T-helper 2 cell (primary cell): ENCODE measurements at regions not wholly inside any gene's neighbourhood (a gene's known extent, or its start where the extent isn't known, plus 50 kb on each side); places are given as distances from the start of the nearest gene placed in this dataset.
"Not testable (repeated sequence)": the region's sequence is repeated elsewhere in the genome, so short reads cannot be mapped to it uniquely, and the experiment has no call there.

ENCODE experiments used
- DNase-seq, 5 experiments: peaks; one replicate each; pipeline versions ENCODE4 v3.0.0 to v3.0.0-alpha.2; 2012 to 2022

DNA sequence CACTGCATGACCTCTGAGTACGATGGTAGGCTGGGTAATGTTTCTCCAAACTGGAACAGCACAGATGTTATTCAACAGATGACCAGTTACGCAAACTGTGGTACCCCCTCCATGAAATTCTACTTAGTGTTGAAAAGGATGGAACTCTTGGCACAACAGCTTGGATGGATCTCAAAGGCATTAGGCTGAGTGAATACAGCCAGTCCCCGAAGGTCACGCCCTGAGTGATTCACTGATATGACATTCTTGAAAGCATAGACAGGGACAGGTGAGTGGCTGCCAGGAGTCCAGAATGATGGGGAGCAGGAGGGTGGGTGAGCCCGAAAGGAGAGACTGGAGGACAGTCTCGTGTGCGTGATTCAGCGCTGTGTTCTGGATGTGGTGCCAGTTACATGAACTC lies 187.5 kb upstream of the TMEM132C start:
- no peak for DNase-seq

DNA sequence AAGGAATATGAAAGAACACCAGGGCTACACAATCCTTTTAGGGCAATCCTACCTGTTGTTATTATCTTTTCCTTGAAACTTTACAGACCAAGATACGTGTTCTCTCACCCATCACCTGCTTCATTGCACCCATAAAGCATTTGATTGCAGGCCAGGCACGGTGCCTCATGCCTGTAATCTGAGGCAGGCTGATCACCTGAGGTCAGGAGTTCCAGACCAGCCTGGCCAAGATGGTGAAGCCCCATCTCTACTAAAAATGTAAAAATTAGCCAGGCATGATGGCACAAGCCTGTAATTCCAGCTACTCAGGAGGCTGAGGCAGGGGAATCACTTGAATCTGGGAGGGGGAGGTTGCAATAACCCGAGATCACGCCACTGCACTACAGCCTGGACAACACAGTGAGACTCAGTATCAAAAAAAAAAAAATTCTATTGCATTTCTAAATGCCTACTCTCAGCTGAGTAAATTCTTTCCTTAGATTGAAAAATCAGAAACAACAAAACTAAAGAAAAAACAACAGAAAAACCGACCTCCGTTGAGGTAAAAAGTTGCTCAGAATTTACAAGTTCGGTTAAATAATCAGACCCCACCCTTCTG lies 183.7 kb upstream of the TMEM132C start:
- DNase-seq, result no peak

DNA sequence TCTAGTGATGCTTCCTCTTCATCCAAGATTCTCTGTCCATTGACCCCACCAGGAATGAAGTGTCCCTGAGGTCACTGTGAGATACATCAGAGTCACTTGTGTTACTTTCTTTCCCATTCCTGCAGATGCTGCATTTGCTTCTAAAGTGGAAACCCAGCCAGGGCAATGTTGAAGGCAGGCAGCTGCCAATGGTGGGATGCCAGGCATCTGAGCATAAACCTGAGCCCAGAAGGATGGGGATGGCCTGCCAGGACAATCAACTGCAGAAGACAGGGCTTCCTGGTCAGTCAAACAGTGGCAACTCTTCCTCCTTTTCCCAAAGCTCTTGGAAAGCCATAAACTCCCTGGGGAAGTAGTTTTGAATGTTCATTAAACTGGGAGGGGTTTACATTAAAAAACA lies 178.0 kb upstream of the TMEM132C start:
- no peak for DNase-seq

DNA sequence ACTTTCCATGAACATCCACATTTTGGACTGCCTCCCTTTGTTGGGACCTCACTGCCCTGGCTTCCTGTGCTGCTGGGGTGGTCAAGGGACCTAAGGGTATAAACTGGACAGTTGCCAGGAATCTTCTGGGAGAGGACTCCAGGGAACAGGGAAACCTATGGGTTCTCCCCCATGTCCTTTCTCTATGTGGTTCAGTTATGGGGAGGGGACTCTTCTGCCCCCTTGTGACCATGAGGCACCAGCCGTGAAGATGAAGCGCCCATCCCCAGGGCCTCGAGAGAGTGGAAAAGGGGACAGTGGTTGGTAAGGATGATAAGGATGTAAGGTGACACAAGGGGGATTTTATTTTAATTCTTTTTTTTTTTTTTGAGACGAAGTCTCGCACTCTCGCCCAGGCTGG lies 177.0 kb upstream of the TMEM132C start:
- DNase-seq, result no peak

GRCh38 chr12:128091101-128091720 lies 175.8 kb upstream of the TMEM132C start:
- no peak for DNase-seq

- DNase-seq, result no peak
Observed at GRCh38 chr12:128091951-128092382, 175.0 kb upstream of the TMEM132C start.

- DNase-seq, result no peak
Observed at GRCh38 chr12:128098730-128099129, 168.2 kb upstream of the TMEM132C start.

DNA sequence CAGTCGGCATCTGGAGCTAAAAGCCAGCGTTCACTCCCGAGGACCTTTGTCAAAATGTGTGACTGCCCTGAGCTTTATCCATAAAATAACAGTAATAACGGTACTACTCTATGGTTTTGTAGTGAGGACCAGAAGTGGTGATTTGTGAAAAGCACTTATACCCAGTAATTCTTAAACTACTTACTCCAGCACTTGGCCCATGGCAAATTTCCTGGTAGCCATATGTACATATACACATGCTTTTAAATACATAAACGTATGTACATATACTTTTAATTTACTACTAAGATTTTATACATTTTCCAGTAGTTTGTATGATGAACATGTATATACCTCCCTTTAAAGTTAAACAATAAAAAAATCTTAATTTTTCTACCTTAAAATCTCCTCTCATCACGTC lies 163.8 kb upstream of the TMEM132C start:
- no peak for DNase-seq

GRCh38 chr12:128109236-128109635 lies 157.7 kb upstream of the TMEM132C start:
- DNase-seq, result no peak

DNA sequence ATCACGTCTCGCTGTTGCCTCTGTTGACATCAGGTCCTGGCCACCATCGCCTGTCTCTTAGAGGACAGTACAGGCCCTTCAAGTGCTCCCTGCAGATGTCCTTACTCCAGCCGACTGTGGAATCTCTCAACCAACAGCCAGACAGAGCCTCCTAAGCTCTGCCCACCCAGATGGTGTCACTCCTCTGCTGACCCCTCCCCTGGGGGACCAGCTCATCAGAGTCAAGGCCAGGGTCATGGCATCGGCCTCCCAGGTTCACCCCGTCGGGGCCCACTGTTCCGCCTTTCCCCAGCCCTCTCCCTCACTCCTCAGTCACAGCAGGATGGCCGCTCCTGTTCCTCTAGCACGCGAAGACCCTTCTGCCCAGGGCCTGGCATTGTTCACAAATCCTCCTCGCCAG lies 157.3 kb upstream of the TMEM132C start:
- no peak for DNase-seq

- DNase-seq, result no peak
Observed at GRCh38 chr12:128111333-128111732, 155.6 kb upstream of the TMEM132C start.

DNA sequence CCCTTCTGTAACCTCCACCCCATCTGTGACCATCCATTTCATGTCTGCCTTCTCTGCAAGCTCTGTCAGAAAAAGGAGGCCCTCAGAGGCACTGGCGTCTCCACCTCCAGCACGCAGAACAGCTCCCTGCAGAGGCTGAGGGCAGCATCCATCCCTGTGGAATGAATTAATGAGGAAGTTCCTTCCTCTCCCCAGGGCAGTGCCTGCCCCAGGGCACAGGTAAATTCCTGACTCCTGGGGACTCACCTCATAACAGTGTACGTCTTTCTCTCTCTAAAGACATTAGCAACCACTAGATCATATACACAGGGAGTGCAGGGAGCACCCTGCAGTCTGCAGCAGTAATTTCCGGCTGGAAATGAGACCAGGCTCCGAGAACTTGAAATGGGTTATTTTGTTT lies 155.0 kb upstream of the TMEM132C start:
- DNase-seq, result no peak

- DNase-seq, result not testable (repeated sequence)
Observed at GRCh38 chr12:128113250-128113649, 153.7 kb upstream of the TMEM132C start.

DNA sequence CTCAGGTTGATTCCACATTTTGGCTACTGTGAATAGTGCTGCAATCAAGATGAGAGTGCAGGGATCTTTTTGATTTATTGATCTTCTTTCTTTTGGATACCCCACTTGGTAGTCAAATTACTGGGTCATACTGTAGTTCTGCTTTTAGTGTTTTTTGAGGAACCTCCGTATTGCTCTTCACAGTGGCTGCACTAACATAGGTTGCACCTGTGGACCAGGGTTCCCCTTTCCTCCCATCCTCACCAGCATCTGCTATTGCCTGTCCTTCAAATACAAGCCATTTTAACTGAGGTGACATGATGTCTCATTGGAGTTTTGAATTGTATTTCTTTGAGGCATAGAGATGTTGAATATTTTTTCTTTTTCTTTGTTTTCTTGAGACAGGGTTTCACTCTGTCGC lies 152.5 kb upstream of the TMEM132C start:
- no peak for DNase-seq

- no peak for DNase-seq
Observed at GRCh38 chr12:128116537-128116936, 150.4 kb upstream of the TMEM132C start.

GRCh38 chr12:128120035-128120434 lies 146.9 kb upstream of the TMEM132C start:
- DNase-seq, result no peak

DNA sequence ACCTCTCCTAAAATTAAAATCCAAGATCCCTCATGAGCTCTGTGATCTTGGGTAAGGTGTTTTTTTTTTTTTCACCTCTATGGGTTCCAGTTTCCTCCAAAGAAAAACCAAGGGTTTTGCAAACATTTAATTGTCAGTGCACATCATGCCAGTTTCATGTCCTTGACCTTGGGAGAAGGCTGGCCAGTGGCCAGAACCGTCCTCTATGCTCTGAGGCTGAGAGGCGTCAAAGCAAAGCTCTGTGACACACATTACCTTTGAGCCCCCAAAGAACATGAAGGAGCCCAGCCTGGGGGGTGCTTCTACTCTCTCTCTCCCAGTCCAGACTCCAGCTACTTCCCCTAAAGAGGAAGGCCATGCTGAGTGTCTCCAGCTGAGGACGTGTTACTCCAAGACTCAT lies 145.5 kb upstream of the TMEM132C start:
- no peak for DNase-seq

- DNase-seq, result no peak
Observed at GRCh38 chr12:128123096-128123495, 143.9 kb upstream of the TMEM132C start.

GRCh38 chr12:128131955-128132354 lies 135.0 kb upstream of the TMEM132C start:
- DNase-seq, result no peak

DNA sequence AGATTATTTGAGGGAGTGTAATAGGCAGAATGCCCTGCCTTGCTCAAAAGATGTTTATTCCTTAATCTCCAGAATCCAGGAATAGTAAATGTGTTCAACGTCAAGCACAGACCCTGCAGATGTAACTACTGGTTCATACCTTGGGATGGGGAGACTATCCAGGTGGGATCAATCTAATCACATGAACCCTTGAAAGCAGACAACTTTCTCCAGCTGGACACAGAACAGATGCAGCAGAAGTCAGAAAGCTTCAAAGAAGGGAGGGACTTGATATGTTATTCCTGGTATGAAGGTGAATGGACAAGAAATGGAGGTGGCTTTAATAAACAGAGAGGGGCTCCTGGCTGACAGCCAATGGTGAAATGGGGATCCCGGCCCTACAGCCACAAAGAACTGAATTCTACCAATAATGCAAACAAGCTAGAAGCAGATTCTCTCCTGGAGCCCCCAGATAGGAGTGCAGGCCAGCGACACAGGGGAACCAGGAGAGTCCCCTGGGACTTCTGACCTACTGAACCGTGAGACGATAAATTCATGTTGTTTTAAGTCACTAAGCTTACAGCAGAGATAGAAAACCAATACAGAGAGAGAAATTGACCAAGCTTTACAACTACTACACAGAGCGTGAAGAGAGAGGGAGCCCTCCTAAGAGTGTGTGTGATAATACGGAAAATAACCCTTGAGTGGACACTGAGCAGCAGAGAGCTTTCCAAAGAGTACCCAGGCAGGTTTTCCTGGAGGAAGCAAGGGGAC lies 133.5 kb upstream of the TMEM132C start:
- no peak for DNase-seq

DNA sequence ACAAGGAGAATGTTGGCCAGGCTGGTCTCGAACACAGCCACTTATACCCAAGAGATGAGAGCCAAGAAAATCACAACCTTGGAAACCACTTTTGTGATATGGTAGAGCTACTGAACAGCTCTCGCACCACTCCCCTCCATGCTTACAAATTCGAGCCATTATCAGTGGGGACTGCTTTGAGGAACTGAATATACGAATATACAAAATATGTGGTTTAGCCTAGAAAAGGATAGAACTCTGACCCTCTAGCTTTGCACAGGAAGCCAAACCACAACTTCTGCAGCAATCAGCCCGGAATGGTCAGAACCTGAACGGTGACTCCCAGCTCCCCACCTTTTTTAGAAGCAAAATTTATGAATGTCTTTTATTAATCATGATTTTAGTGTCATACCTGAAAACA lies 129.8 kb upstream of the TMEM132C start:
- no peak for DNase-seq

DNA sequence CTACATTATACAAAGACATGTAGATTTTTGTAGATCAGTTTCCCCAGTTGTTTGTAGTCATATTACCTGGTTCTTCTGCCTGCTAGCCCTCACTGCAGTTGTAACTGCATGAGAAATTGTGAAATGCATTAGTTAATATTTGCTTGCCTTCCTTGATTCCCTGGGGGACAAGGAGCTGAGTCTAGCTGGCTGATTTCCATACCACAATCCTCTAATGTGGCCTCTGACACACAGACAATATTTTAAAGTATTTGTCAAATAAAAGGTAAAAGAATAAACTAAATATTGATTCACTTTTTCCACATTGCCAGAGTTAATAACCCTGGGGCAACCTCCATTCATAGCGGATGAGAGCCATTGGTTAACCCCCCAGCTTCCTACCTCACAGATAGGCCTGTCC lies 128.8 kb upstream of the TMEM132C start:
- DNase-seq, result no peak

DNA sequence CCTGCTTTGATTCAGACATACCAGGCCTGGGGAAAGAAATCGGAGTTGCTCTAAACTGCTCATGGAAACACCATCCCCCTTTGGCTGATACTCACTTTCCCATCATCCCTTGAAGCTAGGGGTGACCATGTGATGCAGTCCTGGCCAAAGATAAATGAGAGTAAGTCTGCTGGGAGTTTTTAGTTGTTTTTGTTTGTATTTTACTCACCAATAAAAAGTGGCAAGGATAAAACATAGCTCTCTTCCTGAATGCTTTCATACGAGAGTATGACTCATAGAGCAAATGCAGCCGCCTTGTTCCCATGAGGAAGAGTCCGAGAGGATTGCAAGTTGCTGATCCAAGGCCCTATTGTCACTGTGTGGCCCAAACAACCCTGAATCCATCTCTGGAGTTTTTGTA lies 126.4 kb upstream of the TMEM132C start:
- no peak for DNase-seq

DNA sequence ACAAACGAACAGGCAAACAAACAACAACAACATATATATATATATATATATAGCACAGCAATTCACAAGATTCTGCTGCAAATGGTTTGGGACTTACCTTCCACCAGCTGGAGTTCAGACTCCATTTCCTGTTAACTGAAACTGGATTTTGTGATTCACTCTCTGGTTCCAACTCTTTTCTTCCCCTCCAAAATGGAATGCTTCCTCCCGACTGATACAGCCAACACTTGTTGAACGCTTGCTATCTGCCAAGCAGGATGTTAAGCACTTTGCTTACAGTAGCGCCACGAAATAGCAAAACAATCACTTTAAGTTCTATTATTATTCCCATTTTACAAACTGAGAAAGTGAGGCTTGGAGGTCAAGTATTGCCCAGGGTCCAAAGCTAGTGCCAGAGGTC lies 116.0 kb upstream of the TMEM132C start:
- no peak for DNase-seq
